Esophagus squamous epithelium (tissue), 5 donors: ENCODE measurements at regions not wholly inside any gene's neighbourhood (a gene's known extent, or its start where the extent isn't known, plus 50 kb on each side); places are given as distances from the start of the nearest gene placed in this dataset.

Experiments used
- DNase-seq: peaks from one replicate; lab custom pipeline; 2025; lab: John Stamatoyannopoulos, UW
- H3K27ac ChIP-seq, 4 donors: fragments of 200-600 bp; sonication (generic); one replicate each; pipeline ENCODE4 v1.5.1; 2016 to 2019; ENCODE audit warnings: mild to moderate bottlenecking in 1 of 4
- H3K27me3 ChIP-seq, 4 donors: fragments of 200-600 bp; sonication (generic); 1 replicate in 3 of 4; 2 replicates in 1 of 4; pipeline versions ENCODE4 v1.5.1 to v1.6.0; 2017 to 2021; ENCODE audit warnings: antibody characterized with exemption in 1 of 4
- H3K36me3 ChIP-seq, 3 donors: fragments of 200-600 bp; sonication (generic); one replicate each; pipeline ENCODE4 v1.5.1; 2016 to 2019
- H3K4me1 ChIP-seq, 3 donors: fragments of 200-600 bp; sonication (generic); one replicate each; pipeline ENCODE4 v1.5.1; 2017 to 2019
- H3K4me3 ChIP-seq, 4 donors: fragments of 200-600 bp; sonication (generic); 1 replicate in 3 of 4; 2 replicates in 1 of 4; pipeline ENCODE4 v1.5.1; 2016 to 2019; ENCODE audit warnings: mild to moderate bottlenecking in 2 of 4, moderate library complexity in 1 of 4
- H3K9me3 ChIP-seq, 3 donors: fragments of 200-600 bp; sonication (generic); one replicate each; pipeline ENCODE4 v1.5.1; 2016 to 2019
- CTCF ChIP-seq, 6 experiments: fragments of 450-650 bp in 4 of 6; fragments of 200-600 bp in 2 of 6; sonication (generic) in 2 of 6; IDR thresholded peaks; one replicate each; pipeline ENCODE4 v1.5.1; 2016 to 2019; ENCODE audit warnings: antibody characterized with exemption in 6 of 6, mild to moderate bottlenecking in 4 of 6, moderate library complexity in 4 of 6
- POLR2A ChIP-seq, 4 donors: fragments of 450-650 bp; IDR thresholded peaks; one replicate each; pipeline ENCODE4 v1.6.1; 2017; ENCODE audit warnings: antibody characterized with exemption in 4 of 4, mild to moderate bottlenecking in 4 of 4, moderate library complexity in 3 of 4
- WGBS, 2 donors: methylation state at CpG; one replicate each; pipeline ENCODE4 v1.1.5; 2018; 5-methylcytosine and 5-hydroxymethylcytosine counted together
- intact Hi-C: fragments of 100-400 bp; cut with DNase I; formaldehyde crosslinking; loops from one replicate; pipeline ENCODE4 v1.15.0; 2022
- donor health status: DM: yes; HTN: yes; CAD: no.

GRCh38 chr3:110608566-110608965, 463.1 kb upstream of the NECTIN3 start:
- Histone ChIP-seq H3K4me3 (no peak overlapping the region), H3K27ac (no peak overlapping the region), H3K9me3 (no peaks in the 10 kb centered on the region), H3K4me1 (no peaks in the 10 kb centered on the region), H3K36me3 (no peaks in the 10 kb centered on the region), H3K27me3 (no peaks in the 10 kb centered on the region)
- DNase-seq = no peak
- TF ChIP-seq POLR2A (IDR thresholded peaks at IDR 0.05) (no peak), CTCF (IDR thresholded peaks at IDR 0.05) (no peak)
- intact Hi-C loops = no loop called here

GRCh38 chr3:110612045-110612444, 459.6 kb upstream of the NECTIN3 start:
- Histone ChIP-seq H3K9me3 (no peaks in the 10 kb centered on the region), H3K27ac (no peak overlapping the region), H3K27me3 (no peaks in the 10 kb centered on the region), H3K36me3 (no peaks in the 10 kb centered on the region), H3K4me1 (no peaks in the 10 kb centered on the region), H3K4me3 (no peak overlapping the region)
- WGBS, 2 donors = 56 to 58% methylated on average over 4 of the region's 4 CpGs
- DNase-seq = no peak
- TF ChIP-seq POLR2A (IDR thresholded peaks at IDR 0.05) = no peak
- intact Hi-C loops = no loop called here

- Histone ChIP-seq H3K27me3 (no peaks in the 10 kb centered on the region), H3K4me1 (no peaks in the 10 kb centered on the region), H3K4me3 (no peak overlapping the region), H3K27ac (no peak overlapping the region), H3K9me3 (no peaks in the 10 kb centered on the region), H3K36me3 (no peaks in the 10 kb centered on the region)
- TF ChIP-seq CTCF (IDR thresholded peaks at IDR 0.05) (no peak), POLR2A (IDR thresholded peaks at IDR 0.05) (no peak)
- WGBS, 2 donors = 65 to 72% methylated on average over 2 of the region's 2 CpGs
- DNase-seq = no peak
- intact Hi-C loops = no loop called here
Measured at GRCh38 chr3:110614186-110614585, 457.4 kb upstream of the NECTIN3 start.

- no peaks in the 10 kb centered on the region for H3K9me3 ChIP-seq
- H3K27ac ChIP-seq = no peak overlapping the region
- no peaks in the 10 kb centered on the region for H3K27me3 ChIP-seq
- H3K36me3 ChIP-seq = no peaks in the 10 kb centered on the region
- intact Hi-C loops = no loop called here
- TF ChIP-seq CTCF (IDR thresholded peaks at IDR 0.05) = no peak
- no peak for TF ChIP-seq POLR2A (IDR thresholded peaks at IDR 0.05)
- DNase-seq = no peak
- H3K4me3 ChIP-seq = no peak overlapping the region
- 90 to 100% methylated on average over 1 of the region's 1 CpG for WGBS, 2 donors
- no peaks in the 10 kb centered on the region for H3K4me1 ChIP-seq
Measured at GRCh38 chr3:110615454-110615853, 456.2 kb upstream of the NECTIN3 start.

GRCh38 chr3:110618512-110619226, 452.9 kb upstream of the NECTIN3 start:
- H3K36me3 ChIP-seq = no peaks in the 10 kb centered on the region
- H3K9me3 ChIP-seq = no peaks in the 10 kb centered on the region
- no peak for DNase-seq
- no peak for TF ChIP-seq POLR2A (IDR thresholded peaks at IDR 0.05)
- no peak for TF ChIP-seq CTCF (IDR thresholded peaks at IDR 0.05)
- H3K27ac ChIP-seq = no peak overlapping the region
- 73 to 79% methylated on average over 2 of the region's 2 CpGs for WGBS, 2 donors
- no peaks in the 10 kb centered on the region for H3K27me3 ChIP-seq
- no peak overlapping the region for H3K4me3 ChIP-seq
- intact Hi-C loops = no loop called here
- no peaks in the 10 kb centered on the region for H3K4me1 ChIP-seq

GRCh38 chr3:110620118-110620517, 451.5 kb upstream of the NECTIN3 start:
- intact Hi-C loops = no loop called here
- TF ChIP-seq POLR2A (IDR thresholded peaks at IDR 0.05) (no peak), CTCF (IDR thresholded peaks at IDR 0.05) (no peak)
- H3K4me1 ChIP-seq = no peaks in the 10 kb centered on the region
- H3K36me3 ChIP-seq = no peaks in the 10 kb centered on the region
- no peak overlapping the region for H3K4me3 ChIP-seq
- H3K27ac ChIP-seq = no peak overlapping the region
- WGBS, 2 donors = 23 to 29% methylated on average over 4 of the region's 4 CpGs
- H3K27me3 ChIP-seq = no peaks in the 10 kb centered on the region
- no peaks in the 10 kb centered on the region for H3K9me3 ChIP-seq
- DNase-seq = no peak
